GM23338 (cell line): ENCODE measurements at regions not wholly inside any gene's neighbourhood (a gene's known extent, or its start where the extent isn't known, plus 50 kb on each side); places are given as distances from the start of the nearest gene placed in this dataset.

Experiments
- ATAC-seq: fragments of 200-7000 bp; cut with Tn5 transposase; 3 replicates; pipeline ENCODE4 v1.9.1; 2020
- DNase-seq: peaks from one replicate; pipeline ENCODE4 v3.0.0-alpha.2; 2015; ENCODE audit warnings: low spot score
- H2AFZ ChIP-seq: fragments of 200-600 bp; sonication (generic); 2 replicates; pipeline ENCODE4 v1.8.0; 2016; ENCODE audit warnings: antibody characterized with exemption, mild to moderate bottlenecking, moderate library complexity
- H3F3A ChIP-seq: fragments of 200-600 bp; sonication (generic); replicated peaks from 2 replicates; pipeline ENCODE4 v1.8.0; 2017; ENCODE audit warnings: antibody characterized with exemption, mixed run types, low read depth
- H3K27ac ChIP-seq: fragments of 200-600 bp; sonication (generic); 2 replicates; pipeline ENCODE4 v1.6.1; 2016; ENCODE audit warnings: low read depth
- H3K27me3 ChIP-seq: fragments of 200-600 bp; sonication (generic); 2 replicates; pipeline ENCODE4 v1.8.0; 2016; ENCODE audit warnings: mild to moderate bottlenecking, mixed run types, moderate library complexity; ENCODE audit not compliant: insufficient read depth
- H3K36me3 ChIP-seq: fragments of 200-600 bp; sonication (generic); 2 replicates; pipeline ENCODE4 v1.8.0; 2016; ENCODE audit warnings: mild to moderate bottlenecking; ENCODE audit not compliant: insufficient read depth
- H3K4me1 ChIP-seq: fragments of 200-600 bp; sonication (generic); 2 replicates; pipeline ENCODE4 v1.8.0; 2016; ENCODE audit warnings: mild to moderate bottlenecking, moderate library complexity; ENCODE audit not compliant: insufficient read depth
- H3K4me2 ChIP-seq: fragments of 200-600 bp; sonication (generic); 2 replicates; pipeline ENCODE4 v1.7.1; 2017; ENCODE audit warnings: mixed run types
- H3K4me3 ChIP-seq: fragments of 200-600 bp; sonication (generic); 2 replicates; pipeline ENCODE4 v1.6.1; 2016; ENCODE audit warnings: mixed run types
- H3K79me2 ChIP-seq: fragments of 200-600 bp; sonication (generic); replicated peaks from 2 replicates; pipeline ENCODE4 v1.8.0; 2017; ENCODE audit warnings: mild to moderate bottlenecking; ENCODE audit not compliant: insufficient read depth
- H3K9me2 ChIP-seq: fragments of 200-600 bp; sonication (generic); 2 replicates; pipeline ENCODE4 v1.8.0; 2017; ENCODE audit not compliant: insufficient read depth
- H4K20me1 ChIP-seq: fragments of 200-600 bp; sonication (generic); replicated peaks from 2 replicates; pipeline ENCODE4 v1.8.0; 2017; ENCODE audit warnings: mild to moderate bottlenecking; ENCODE audit not compliant: insufficient read depth
- H3K27ac Mint-ChIP-seq: 2 replicates; pipeline ENCODE4 v1.8.0; 2020; ENCODE audit warnings: inconsistent platforms, mild to moderate bottlenecking, moderate library complexity, mixed read lengths
- H3K27me3 Mint-ChIP-seq: 3 replicates; pipeline ENCODE4 v1.8.0; 2022; ENCODE audit warnings: low read depth, mild to moderate bottlenecking, moderate library complexity, mixed read lengths, inconsistent platforms; ENCODE audit not compliant: insufficient read depth, poor library complexity
- H3K36me3 Mint-ChIP-seq: 3 replicates; pipeline ENCODE4 v1.8.0; 2021; ENCODE audit warnings: low read depth, mild to moderate bottlenecking, inconsistent platforms, moderate library complexity, mixed read lengths
- H3K4me1 Mint-ChIP-seq: 3 replicates; pipeline ENCODE4 v1.8.0; 2020; ENCODE audit warnings: mild to moderate bottlenecking, inconsistent platforms, mixed read lengths
- H3K4me3 Mint-ChIP-seq: 3 replicates; pipeline ENCODE4 v1.8.0; 2021; ENCODE audit warnings: moderate library complexity, mild to moderate bottlenecking, inconsistent platforms, mixed read lengths
- H3K9me3 Mint-ChIP-seq: 3 replicates; pipeline ENCODE4 v1.8.0; 2020; ENCODE audit warnings: moderate library complexity, mild to moderate bottlenecking, inconsistent platforms, mixed read lengths
- CREB1 ChIP-seq: fragments of 250-450 bp; sonication (Bioruptor Pico); IDR thresholded peaks from 2 replicates; pipeline ENCODE4 v1.5.0; 2020; ENCODE audit warnings: low read depth, mild to moderate bottlenecking, moderate library complexity
- CTCF ChIP-seq, 2 experiments: fragments of 200-600 bp in 1 of 2; sonication (generic) in 1 of 2; conservative IDR thresholded peaks; 2 replicates each; pipeline versions ENCODE4 v1.5.1 to v1.6.1; 2016 to 2017; ENCODE audit warnings: antibody characterized with exemption in 2 of 2, low read depth in 2 of 2, mild to moderate bottlenecking in 2 of 2, moderate library complexity in 1 of 2
- ETS1 ChIP-seq: IDR thresholded peaks from 2 replicates; pipeline ENCODE4 v1.6.1; 2016; ENCODE audit warnings: antibody characterized with exemption
- EZH2 ChIP-seq: fragments of 200-600 bp; sonication (generic); IDR thresholded peaks from one replicate; pipeline ENCODE4 v1.8.0; 2017; ENCODE audit warnings: antibody characterized with exemption, mild to moderate bottlenecking, low read depth; ENCODE audit not compliant: unreplicated experiment
- POLR2AphosphoS5 ChIP-seq: IDR thresholded peaks from 2 replicates; pipeline ENCODE4 v1.6.1; 2016; ENCODE audit warnings: antibody characterized with exemption, low read depth
- REST ChIP-seq: IDR thresholded peaks from one replicate; pipeline ENCODE4 v1.6.1; 2018; ENCODE audit warnings: antibody characterized with exemption; ENCODE audit not compliant: unreplicated experiment
- STAT1 ChIP-seq: IDR thresholded peaks from one replicate; pipeline ENCODE4 v1.6.1; 2016; ENCODE audit warnings: antibody characterized with exemption; ENCODE audit not compliant: unreplicated experiment
- ZNF114 ChIP-seq: fragments of 250-450 bp; sonication (Bioruptor Pico); IDR thresholded peaks from 2 replicates; pipeline ENCODE4 v1.5.0; 2020; ENCODE audit warnings: mild to moderate bottlenecking, moderate library complexity

GRCh38 chr13:76703621-76704288 lies 182.4 kb downstream of the KCTD12 start (continued):
- TF ChIP-seq REST: no peak
- TF ChIP-seq CREB1 (CRISPR knock-in tag): no peak
- TF ChIP-seq CTCF (conservative IDR thresholded peaks at IDR 0.05; ENCODE audit: low read depth in 2 of 2): no peak

- Histone ChIP-seq H3K27me3 (no peaks in the 10 kb centered on the region), H3K4me3 (no peak overlapping the region), H3K9me2 (no peaks in the 10 kb centered on the region; the same call in 1 of the 2 replicates), H2AFZ (no peak overlapping the region), H3K4me1 (no peaks in the 10 kb centered on the region), H3K36me3 (no peaks in the 10 kb centered on the region), H3K4me2 (no peak overlapping the region), H3K27ac (no peak overlapping the region), H3K79me2 (no peaks in the 10 kb centered on the region), H3F3A (no peaks in the 10 kb centered on the region), H4K20me1 (no peaks in the 10 kb centered on the region)
- DNase-seq: no peak
- no peaks in the 10 kb centered on the region for H3K36me3 Mint-ChIP-seq
- ATAC-seq: no peak
- no peaks in the 10 kb centered on the region for H3K4me1 Mint-ChIP-seq
- peaks cover 2% of the 10 kb centered on the region for H3K27me3 Mint-ChIP-seq
- no peak overlapping the region for H3K27ac Mint-ChIP-seq
- H3K9me3 Mint-ChIP-seq: no peaks in the 10 kb centered on the region
- no peak overlapping the region for H3K4me3 Mint-ChIP-seq
- TF ChIP-seq ETS1: no peak
- no peak for TF ChIP-seq EZH2
- no peak for TF ChIP-seq STAT1
- no peak for TF ChIP-seq REST
- no peak for TF ChIP-seq ZNF114 (CRISPR knock-in tag)
- no peak for TF ChIP-seq POLR2AphosphoS5
Measured at GRCh38 chr13:76703216-76703615, 183.0 kb downstream of the KCTD12 start.
